ENCODE measurements at regions not wholly inside any gene's neighbourhood (a gene's known extent, or its start where the extent isn't known, plus 50 kb on each side); places are given as distances from the start of the nearest gene placed in this dataset.

GRCh38 chr10:55491712-55492111 is 690.7 kb upstream of the PCDH15 start:
- no peak for DNase-seq

- no peak for DNase-seq
Measured at GRCh38 chr10:55485827-55486226, 684.8 kb upstream of the PCDH15 start.

- DNase-seq = no peak
Measured at GRCh38 chr10:55476129-55476528, 675.1 kb upstream of the PCDH15 start.

- no peak for DNase-seq
Measured at GRCh38 chr10:55474258-55474657, 673.2 kb upstream of the PCDH15 start.

GRCh38 chr10:55470840-55471239 is 669.8 kb upstream of the PCDH15 start:
- DNase-seq = no peak

- DNase-seq = no peak
Measured at GRCh38 chr10:55466806-55467504, 665.9 kb upstream of the PCDH15 start.

GRCh38 chr10:55464083-55464482 is 663.1 kb upstream of the PCDH15 start:
- DNase-seq = no peak

GRCh38 chr10:55460008-55460407 is 659.0 kb upstream of the PCDH15 start:
- no peak for DNase-seq

- no peak for DNase-seq
Measured at GRCh38 chr10:55449981-55450380, 649.0 kb upstream of the PCDH15 start.

- DNase-seq = no peak
Measured at GRCh38 chr10:55446441-55447002, 645.5 kb upstream of the PCDH15 start.

GRCh38 chr10:55441777-55442176 is 640.7 kb upstream of the PCDH15 start:
- no peak for DNase-seq

- DNase-seq = no peak
Measured at GRCh38 chr10:55426138-55426537, 625.1 kb upstream of the PCDH15 start.

- peak in 1 of 2 experiments; percentile 66 for DNase-seq
Measured at GRCh38 chr10:55410415-55410885, 609.4 kb upstream of the PCDH15 start.

- no peak for DNase-seq
Measured at GRCh38 chr10:55404094-55404493, 603.1 kb upstream of the PCDH15 start.

GRCh38 chr10:55400075-55400849 is 599.2 kb upstream of the PCDH15 start:
- DNase-seq = no peak

GRCh38 chr10:55398497-55398882 is 597.5 kb upstream of the PCDH15 start:
- DNase-seq = peak in 1 of 2 experiments; percentile 23

GRCh38 chr10:55397777-55398496 is 596.9 kb upstream of the PCDH15 start:
- DNase-seq = no peak

GRCh38 chr10:55378196-55378595 is 577.2 kb upstream of the PCDH15 start:
- no peak for DNase-seq

- no peak for DNase-seq
Measured at GRCh38 chr10:55374917-55375316, 573.9 kb upstream of the PCDH15 start.

GRCh38 chr10:55374060-55374459 is 573.0 kb upstream of the PCDH15 start:
- no peak for DNase-seq

- DNase-seq = no peak
Measured at GRCh38 chr10:55369670-55370420, 568.8 kb upstream of the PCDH15 start.

- DNase-seq = no peak
Measured at GRCh38 chr10:55368467-55368866, 567.4 kb upstream of the PCDH15 start.

GRCh38 chr10:55367555-55367954 is 566.5 kb upstream of the PCDH15 start:
- no peak for DNase-seq
